Upper lobe of left lung (tissue), 6 donors: ENCODE measurements at regions not wholly inside any gene's neighbourhood (a gene's known extent, or its start where the extent isn't known, plus 50 kb on each side); places are given as distances from the start of the nearest gene placed in this dataset.
"Not testable (repeated sequence)": the region's sequence is repeated elsewhere in the genome, so short reads cannot be mapped to it uniquely, and the experiment has no call there.

ENCODE experiments used
- ATAC-seq, 2 donors: fragments of 200-7000 bp; cut with Tn5 transposase; one replicate each; pipeline ENCODE4 v1.9.1; 2022; ENCODE audit warnings: mild to moderate bottlenecking in 2 of 2, moderate library complexity in 2 of 2; ENCODE audit not compliant: low FRiP score in 2 of 2
- DNase-seq, 2 donors: peaks; one replicate each; pipeline ENCODE4 v3.0.0-alpha.2; 2019 to 2020
- H3K27ac ChIP-seq, 4 donors: fragments of 200-600 bp; sonication (generic); one replicate each; pipeline ENCODE4 v1.5.1; 2016 to 2019
- H3K27me3 ChIP-seq, 4 donors: fragments of 200-600 bp; sonication (generic); one replicate each; pipeline ENCODE4 v1.5.1; 2017 to 2019
- H3K36me3 ChIP-seq, 4 donors: fragments of 200-600 bp; sonication (generic); one replicate each; pipeline ENCODE4 v1.5.1; 2016 to 2019
- H3K4me1 ChIP-seq, 4 donors: fragments of 200-600 bp; sonication (generic); one replicate each; pipeline ENCODE4 v1.5.1; 2018 to 2019
- H3K4me3 ChIP-seq, 4 donors: fragments of 200-600 bp; sonication (generic); one replicate each; pipeline ENCODE4 v1.5.1; 2017 to 2019; ENCODE audit warnings: mild to moderate bottlenecking in 2 of 4, moderate library complexity in 1 of 4
- H3K9me3 ChIP-seq, 4 donors: fragments of 200-600 bp; sonication (generic); one replicate each; pipeline ENCODE4 v1.5.1; 2018 to 2019
- CTCF ChIP-seq, 6 experiments: fragments of 450-650 bp in 4 of 6; fragments of 200-600 bp in 2 of 6; sonication (generic) in 2 of 6; IDR thresholded peaks; one replicate each; pipeline ENCODE4 v1.5.1; 2016 to 2019; ENCODE audit warnings: antibody characterized with exemption in 6 of 6
- EP300 ChIP-seq, 4 donors: sonication (generic); formaldehyde crosslinking; IDR thresholded peaks; one replicate each; pipeline ENCODE4 v1.5.1; 2017; ENCODE audit warnings: antibody characterized with exemption in 4 of 4, control low read depth in 2 of 4
- POLR2A ChIP-seq, 4 donors: fragments of 450-650 bp; IDR thresholded peaks; one replicate each; pipeline ENCODE4 v1.5.1; 2016 to 2017; ENCODE audit warnings: antibody characterized with exemption in 4 of 4, mild to moderate bottlenecking in 2 of 4
- POLR2AphosphoS5 ChIP-seq, 2 donors: sonication (generic); formaldehyde crosslinking; IDR thresholded peaks; one replicate each; pipeline ENCODE4 v1.5.1; 2017; ENCODE audit warnings: antibody characterized with exemption in 2 of 2
- WGBS, 2 donors: methylation state at CpG; one replicate each; pipeline ENCODE4 v1.1.5; 2017 to 2018; 5-methylcytosine and 5-hydroxymethylcytosine counted together
- donor health status: DM: no; HTN: no; CAD: no; lungs with moderate emphysema.
- donor health status: DM: no; HTN: yes; CAD: no; lungs with severe emphysema.

- ATAC-seq, result no peak
- H3K27ac ChIP-seq, result no peak overlapping the region
- DNase-seq, result no peak
- H3K9me3 ChIP-seq, result no peaks in the 10 kb centered on the region
- H3K4me1 ChIP-seq, result no peaks in the 10 kb centered on the region
- H3K27me3 ChIP-seq, result no peaks in the 10 kb centered on the region
- no peaks in the 10 kb centered on the region for H3K36me3 ChIP-seq
- no peak for TF ChIP-seq CTCF (IDR thresholded peaks at IDR 0.05)
- TF ChIP-seq EP300 (IDR thresholded peaks at IDR 0.05), result no peak
- TF ChIP-seq POLR2A (IDR thresholded peaks at IDR 0.05), result no peak
- no peak for TF ChIP-seq POLR2AphosphoS5 (IDR thresholded peaks at IDR 0.05)
- H3K4me3 ChIP-seq, result no peak overlapping the region
Measured at GRCh38 chr3:40753291-40753770, 228.6 kb downstream of the ZNF621 start.

- no peak for DNase-seq
Measured at GRCh38 chr3:40753951-40754350, 229.2 kb downstream of the ZNF621 start.

GRCh38 chr3:40754994-40755393 is 230.2 kb downstream of the ZNF621 start:
- TF ChIP-seq EP300 (IDR thresholded peaks at IDR 0.05) (no peak), POLR2A (IDR thresholded peaks at IDR 0.05) (no peak), POLR2AphosphoS5 (IDR thresholded peaks at IDR 0.05) (no peak), CTCF (IDR thresholded peaks at IDR 0.05) (no peak)
- Histone ChIP-seq H3K36me3 (no peaks in the 10 kb centered on the region), H3K27ac (no peak overlapping the region), H3K4me3 (no peak overlapping the region), H3K27me3 (no peaks in the 10 kb centered on the region), H3K4me1 (no peaks in the 10 kb centered on the region), H3K9me3 (no peaks in the 10 kb centered on the region)
- 65 to 71% methylated on average over 1 to 2 of the region's 2 CpGs for WGBS, 2 donors
- ATAC-seq, result no peak
- no peak for DNase-seq

More at GRCh38 chr3:40753951-40754350, 229.2 kb downstream of the ZNF621 start:
- Histone ChIP-seq H3K4me3 (no peak overlapping the region), H3K9me3 (no peaks in the 10 kb centered on the region), H3K4me1 (no peaks in the 10 kb centered on the region), H3K27me3 (no peaks in the 10 kb centered on the region), H3K36me3 (no peaks in the 10 kb centered on the region), H3K27ac (no peak overlapping the region)
- WGBS, 2 donors, result 60 to 76% methylated on average over 2 to 3 of the region's 3 CpGs
- ATAC-seq, result no peak
- TF ChIP-seq CTCF (IDR thresholded peaks at IDR 0.05), result no peak
- TF ChIP-seq POLR2AphosphoS5 (IDR thresholded peaks at IDR 0.05), result no peak
- TF ChIP-seq EP300 (IDR thresholded peaks at IDR 0.05), result no peak
- no peak for TF ChIP-seq POLR2A (IDR thresholded peaks at IDR 0.05)

- TF ChIP-seq EP300 (IDR thresholded peaks at IDR 0.05) (no peak), POLR2A (IDR thresholded peaks at IDR 0.05) (no peak), CTCF (IDR thresholded peaks at IDR 0.05) (no peak), POLR2AphosphoS5 (IDR thresholded peaks at IDR 0.05) (no peak)
- no peak for ATAC-seq
- no peaks in the 10 kb centered on the region for H3K9me3 ChIP-seq
- H3K4me3 ChIP-seq, result no peak overlapping the region
- DNase-seq, result no peak
- no peaks in the 10 kb centered on the region for H3K27me3 ChIP-seq
- no peaks in the 10 kb centered on the region for H3K36me3 ChIP-seq
- WGBS, 2 donors, result 96 to 100% methylated on average over 1 of the region's 1 CpG
- no peaks in the 10 kb centered on the region for H3K4me1 ChIP-seq
- H3K27ac ChIP-seq, result no peak overlapping the region
Measured at GRCh38 chr3:40756500-40756899, 231.7 kb downstream of the ZNF621 start.

GRCh38 chr3:40762771-40763170 is 238.0 kb downstream of the ZNF621 start:
- not testable (repeated sequence) for H3K27me3 ChIP-seq, H3K4me3 ChIP-seq, H3K27ac ChIP-seq, DNase-seq, H3K9me3 ChIP-seq, H3K36me3 ChIP-seq, ATAC-seq, H3K4me1 ChIP-seq
- WGBS, 2 donors, result 72 to 83% methylated on average over 1 of the region's 1 CpG
